Vagina (tissue), 2 donors: ENCODE measurements at regions not wholly inside any gene's neighbourhood (a gene's known extent, or its start where the extent isn't known, plus 50 kb on each side); places are given as distances from the start of the nearest gene placed in this dataset.
A peak's percentile ranks its signal among the peaks of the same experiment; 100 is the strongest.

Experiments used
- DNase-seq, 2 donors: peaks; one replicate each; pipeline ENCODE4 v3.0.0-alpha.2; 2017; ENCODE audit errors: extremely low spot score in 2 of 2
- H3K27ac ChIP-seq: fragments of 200-600 bp; sonication (generic); one replicate; pipeline ENCODE4 v1.5.1; 2019
- H3K27me3 ChIP-seq: fragments of 200-600 bp; sonication (generic); one replicate; pipeline ENCODE4 v1.5.1; 2019
- H3K36me3 ChIP-seq, 2 donors: fragments of 200-600 bp; sonication (generic); one replicate each; pipeline ENCODE4 v1.5.1; 2017 to 2019
- H3K4me1 ChIP-seq: fragments of 200-600 bp; sonication (generic); one replicate; pipeline ENCODE4 v1.5.1; 2019
- H3K4me3 ChIP-seq, 2 donors: fragments of 200-600 bp; sonication (generic); 1 replicate in 1 of 2; 2 replicates in 1 of 2; pipeline ENCODE4 v1.5.1; 2016 to 2019
- H3K9me3 ChIP-seq: fragments of 200-600 bp; sonication (generic); one replicate; pipeline ENCODE4 v1.5.1; 2019
- CTCF ChIP-seq, 3 experiments: fragments of 450-650 bp in 2 of 3; fragments of 200-600 bp in 1 of 3; sonication (generic) in 1 of 3; IDR thresholded peaks; one replicate each; pipeline ENCODE4 v1.5.1; 2017 to 2019; ENCODE audit warnings: antibody characterized with exemption in 3 of 3, mild to moderate bottlenecking in 2 of 3, moderate library complexity in 2 of 3
- POLR2A ChIP-seq, 2 donors: fragments of 450-650 bp; IDR thresholded peaks; one replicate each; pipeline ENCODE4 v1.6.1; 2017; ENCODE audit warnings: antibody characterized with exemption in 2 of 2, mild to moderate bottlenecking in 2 of 2, moderate library complexity in 2 of 2
- POLR2AphosphoS5 ChIP-seq, 2 donors: sonication (generic); formaldehyde crosslinking; IDR thresholded peaks; one replicate each; pipeline ENCODE4 v1.9.0; 2017; ENCODE audit warnings: antibody characterized with exemption in 2 of 2, mild to moderate bottlenecking in 2 of 2, low read depth in 1 of 2; ENCODE audit not compliant: insufficient read depth in 1 of 2
- intact Hi-C: fragments of 100-400 bp; cut with DNase I; formaldehyde crosslinking; loops from one replicate; pipeline ENCODE4 v1.15.1; 2023

GRCh38 chr2:217705461-217705860, 297.3 kb downstream of the TNS1 start:
- no peak overlapping the region for H3K4me3 ChIP-seq
- no peak for DNase-seq
- no peak for TF ChIP-seq POLR2AphosphoS5 (IDR thresholded peaks at IDR 0.05; ENCODE audit: insufficient read depth in 1 of 2, low read depth in 1 of 2)
- no peak for TF ChIP-seq CTCF (IDR thresholded peaks at IDR 0.05)
- no peak for TF ChIP-seq POLR2A (IDR thresholded peaks at IDR 0.05)
- no peaks in the 10 kb centered on the region for H3K36me3 ChIP-seq
- peak overlapping the region; percentile 67 for H3K27ac ChIP-seq
- H3K9me3 ChIP-seq, result no peaks in the 10 kb centered on the region
- H3K27me3 ChIP-seq, result no peaks in the 10 kb centered on the region
- H3K4me1 ChIP-seq, result peaks cover 55% of the 10 kb centered on the region
- intact Hi-C loops, result no loop called here

- Histone ChIP-seq H3K4me1 (peaks cover 40% of the 10 kb centered on the region), H3K9me3 (no peaks in the 10 kb centered on the region), H3K36me3 (no peaks in the 10 kb centered on the region), H3K27ac (peak overlapping the region; percentile 67), H3K4me3 (no peak overlapping the region), H3K27me3 (no peaks in the 10 kb centered on the region)
- no peak for TF ChIP-seq POLR2A (IDR thresholded peaks at IDR 0.05)
- TF ChIP-seq POLR2AphosphoS5 (IDR thresholded peaks at IDR 0.05; ENCODE audit: insufficient read depth in 1 of 2, low read depth in 1 of 2), result peak in 1 of 2 donors; percentile 65
- DNase-seq, result no peak
- intact Hi-C loops, result no loop called here
Measured at GRCh38 chr2:217703999-217704398, 298.8 kb downstream of the TNS1 start.

- no peak for TF ChIP-seq POLR2A (IDR thresholded peaks at IDR 0.05)
- H3K27ac ChIP-seq, result peak overlapping the region; percentile 67
- H3K4me1 ChIP-seq, result peaks cover 36% of the 10 kb centered on the region
Measured at GRCh38 chr2:217703102-217703501, 299.7 kb downstream of the TNS1 start.

GRCh38 chr2:217701622-217702021, 301.2 kb downstream of the TNS1 start:
- Histone ChIP-seq H3K27me3 (no peaks in the 10 kb centered on the region), H3K4me3 (no peak overlapping the region), H3K36me3 (no peaks in the 10 kb centered on the region), H3K4me1 (peaks cover 25% of the 10 kb centered on the region), H3K9me3 (no peaks in the 10 kb centered on the region), H3K27ac (peak overlapping the region; percentile 67)
- intact Hi-C loops, result no loop called here
- no peak for TF ChIP-seq CTCF (IDR thresholded peaks at IDR 0.05)
- TF ChIP-seq POLR2AphosphoS5 (IDR thresholded peaks at IDR 0.05; ENCODE audit: insufficient read depth in 1 of 2, low read depth in 1 of 2), result no peak
- no peak for TF ChIP-seq POLR2A (IDR thresholded peaks at IDR 0.05)
- DNase-seq, result no peak

More at GRCh38 chr2:217703102-217703501, 299.7 kb downstream of the TNS1 start:
- Histone ChIP-seq H3K9me3 (no peaks in the 10 kb centered on the region), H3K27me3 (no peaks in the 10 kb centered on the region), H3K4me3 (no peak overlapping the region), H3K36me3 (no peaks in the 10 kb centered on the region)
- no peak for DNase-seq
- intact Hi-C loops, result no loop called here

- Histone ChIP-seq H3K4me1 (peaks cover 15% of the 10 kb centered on the region), H3K27ac (peak overlapping the region; percentile 68), H3K9me3 (no peaks in the 10 kb centered on the region), H3K4me3 (no peak overlapping the region), H3K36me3 (no peaks in the 10 kb centered on the region), H3K27me3 (no peaks in the 10 kb centered on the region)
- intact Hi-C loops, result no loop called here
- TF ChIP-seq POLR2AphosphoS5 (IDR thresholded peaks at IDR 0.05; ENCODE audit: insufficient read depth in 1 of 2, low read depth in 1 of 2), result no peak
- no peak for TF ChIP-seq CTCF (IDR thresholded peaks at IDR 0.05)
- no peak for TF ChIP-seq POLR2A (IDR thresholded peaks at IDR 0.05)
- DNase-seq, result peak in 1 of 2 donors; percentile 60
Measured at GRCh38 chr2:217698691-217699090, 304.1 kb downstream of the TNS1 start.

GRCh38 chr2:217695033-217695520, 307.7 kb downstream of the TNS1 start:
- peak in 1 of 2 donors; percentile 87 for DNase-seq
- peaks cover 29% of the 10 kb centered on the region for H3K4me1 ChIP-seq
- no peaks in the 10 kb centered on the region for H3K27me3 ChIP-seq
- H3K36me3 ChIP-seq, result no peaks in the 10 kb centered on the region
- intact Hi-C loops, result no loop called here
- TF ChIP-seq CTCF (IDR thresholded peaks at IDR 0.05), result no peak
- peak in 1 of 2 donors; percentile 81 for TF ChIP-seq POLR2AphosphoS5 (IDR thresholded peaks at IDR 0.05; ENCODE audit: insufficient read depth in 1 of 2, low read depth in 1 of 2)
- H3K27ac ChIP-seq, result peak overlapping the region; percentile 68
- no peaks in the 10 kb centered on the region for H3K9me3 ChIP-seq
- H3K4me3 ChIP-seq, result no peak overlapping the region
